Mesothelial cell of epicardium (in vitro differentiated cells): ENCODE measurements at regions not wholly inside any gene's neighbourhood (a gene's known extent, or its start where the extent isn't known, plus 50 kb on each side); places are given as distances from the start of the nearest gene placed in this dataset.

ENCODE experiments used
- DNase-seq, 2 experiments: peaks; one replicate each; pipeline ENCODE4 v3.0.0; 2021; ENCODE audit warnings: low spot score in 2 of 2; ENCODE audit not compliant: unreplicated experiment in 2 of 2
- H3K27ac Mint-ChIP-seq: 2 replicates; pipeline ENCODE4 v1.8.0; 2021; ENCODE audit warnings: mixed read lengths
- H3K27me3 Mint-ChIP-seq: 2 replicates; pipeline ENCODE4 v1.8.0; 2021; ENCODE audit warnings: low read depth, mixed read lengths
- H3K36me3 Mint-ChIP-seq: 2 replicates; pipeline ENCODE4 v1.8.0; 2021; ENCODE audit warnings: mixed read lengths
- H3K4me1 Mint-ChIP-seq: 2 replicates; pipeline ENCODE4 v1.8.0; 2021; ENCODE audit warnings: mixed read lengths
- H3K4me3 Mint-ChIP-seq: 2 replicates; pipeline ENCODE4 v1.8.0; 2021; ENCODE audit warnings: mild to moderate bottlenecking, moderate library complexity, mixed read lengths
- H3K9me3 Mint-ChIP-seq: 2 replicates; pipeline ENCODE4 v1.8.0; 2021; ENCODE audit warnings: mixed read lengths
- TF ChIP-seq, protein P1 (sequence below): fragments of 200-600 bp; sonication (generic); IDR thresholded peaks from one replicate; pipeline ENCODE4 v1.5.0; 2021; ENCODE audit warnings: antibody characterized with exemption; ENCODE audit not compliant: unreplicated experiment

GRCh38 chr3:124113485-124113884 lies 121.6 kb upstream of the ROPN1 start:
- no peak for DNase-seq
- Mint-ChIP-seq H3K9me3 (peaks cover 21% of the 10 kb centered on the region), H3K4me3 (no peak overlapping the region), H3K27me3 (peaks cover 4% of the 10 kb centered on the region), H3K36me3 (peaks cover 3% of the 10 kb centered on the region), H3K27ac (no peak overlapping the region), H3K4me1 (no peaks in the 10 kb centered on the region)
- TF ChIP-seq, protein P1, sequence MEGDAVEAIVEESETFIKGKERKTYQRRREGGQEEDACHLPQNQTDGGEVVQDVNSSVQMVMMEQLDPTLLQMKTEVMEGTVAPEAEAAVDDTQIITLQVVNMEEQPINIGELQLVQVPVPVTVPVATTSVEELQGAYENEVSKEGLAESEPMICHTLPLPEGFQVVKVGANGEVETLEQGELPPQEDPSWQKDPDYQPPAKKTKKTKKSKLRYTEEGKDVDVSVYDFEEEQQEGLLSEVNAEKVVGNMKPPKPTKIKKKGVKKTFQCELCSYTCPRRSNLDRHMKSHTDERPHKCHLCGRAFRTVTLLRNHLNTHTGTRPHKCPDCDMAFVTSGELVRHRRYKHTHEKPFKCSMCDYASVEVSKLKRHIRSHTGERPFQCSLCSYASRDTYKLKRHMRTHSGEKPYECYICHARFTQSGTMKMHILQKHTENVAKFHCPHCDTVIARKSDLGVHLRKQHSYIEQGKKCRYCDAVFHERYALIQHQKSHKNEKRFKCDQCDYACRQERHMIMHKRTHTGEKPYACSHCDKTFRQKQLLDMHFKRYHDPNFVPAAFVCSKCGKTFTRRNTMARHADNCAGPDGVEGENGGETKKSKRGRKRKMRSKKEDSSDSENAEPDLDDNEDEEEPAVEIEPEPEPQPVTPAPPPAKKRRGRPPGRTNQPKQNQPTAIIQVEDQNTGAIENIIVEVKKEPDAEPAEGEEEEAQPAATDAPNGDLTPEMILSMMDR = no peak

GRCh38 chr3:124115279-124115678 lies 123.4 kb upstream of the ROPN1 start:
- Mint-ChIP-seq H3K4me1 (peaks cover 10% of the 10 kb centered on the region), H3K27ac (no peak overlapping the region), H3K36me3 (peaks cover 3% of the 10 kb centered on the region), H3K9me3 (peaks cover 12% of the 10 kb centered on the region), H3K4me3 (no peak overlapping the region), H3K27me3 (peaks cover 4% of the 10 kb centered on the region)
- TF ChIP-seq, protein P1 = no peak
- no peak for DNase-seq

- TF ChIP-seq, protein P1 = no peak
- no peak for DNase-seq
- Mint-ChIP-seq H3K4me1 (peaks cover 10% of the 10 kb centered on the region), H3K27ac (no peak overlapping the region), H3K36me3 (peaks cover 3% of the 10 kb centered on the region), H3K27me3 (peaks cover 4% of the 10 kb centered on the region), H3K9me3 (peaks cover 5% of the 10 kb centered on the region), H3K4me3 (no peak overlapping the region)
These were observed 124.0 kb upstream of the ROPN1 start for GRCh38 chr3:124115956-124116355.

DNA sequence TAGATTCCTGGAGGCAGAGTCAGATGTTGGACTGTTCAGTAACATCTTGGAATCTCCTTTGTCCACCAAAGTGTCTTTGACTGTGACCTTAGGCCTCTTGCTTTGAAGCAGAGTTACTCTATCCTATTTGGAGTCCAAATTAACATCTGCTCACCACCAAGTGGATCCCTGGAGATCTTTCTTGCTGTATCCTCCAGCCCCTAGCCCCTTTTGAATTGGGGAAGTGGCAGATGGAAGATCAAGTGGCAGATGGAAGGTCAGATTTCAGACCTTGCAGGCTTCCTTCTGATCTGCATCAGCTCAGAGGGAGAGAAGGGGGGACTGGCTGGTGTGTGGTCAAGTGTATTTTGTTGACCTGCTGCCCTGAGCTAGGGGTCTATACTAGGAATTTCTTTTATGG lies 125.0 kb upstream of the ROPN1 start:
- Mint-ChIP-seq H3K4me3 (no peak overlapping the region), H3K36me3 (peaks cover 3% of the 10 kb centered on the region), H3K4me1 (peaks cover 19% of the 10 kb centered on the region), H3K9me3 (no peaks in the 10 kb centered on the region), H3K27ac (no peak overlapping the region), H3K27me3 (peaks cover 4% of the 10 kb centered on the region)
- no peak for DNase-seq
- TF ChIP-seq, protein P1 = no peak

- Mint-ChIP-seq H3K4me3 (no peak overlapping the region), H3K27ac (no peak overlapping the region), H3K27me3 (peaks cover 4% of the 10 kb centered on the region), H3K36me3 (peaks cover 3% of the 10 kb centered on the region), H3K9me3 (no peaks in the 10 kb centered on the region), H3K4me1 (peaks cover 22% of the 10 kb centered on the region)
- DNase-seq = no peak
- TF ChIP-seq, protein P1 = no peak
These were observed 125.6 kb upstream of the ROPN1 start for GRCh38 chr3:124117486-124117885.

GRCh38 chr3:124118397-124118796 lies 126.5 kb upstream of the ROPN1 start:
- no peak overlapping the region for H3K4me3 Mint-ChIP-seq
- TF ChIP-seq, protein P1 = no peak
- H3K9me3 Mint-ChIP-seq = no peaks in the 10 kb centered on the region
- no peak for DNase-seq
- H3K27ac Mint-ChIP-seq = no peak overlapping the region
- peaks cover 3% of the 10 kb centered on the region for H3K36me3 Mint-ChIP-seq
- H3K4me1 Mint-ChIP-seq = peaks cover 22% of the 10 kb centered on the region
- H3K27me3 Mint-ChIP-seq = peaks cover 9% of the 10 kb centered on the region
